K562 (cell line): ENCODE measurements at regions not wholly inside any gene's neighbourhood (a gene's known extent, or its start where the extent isn't known, plus 50 kb on each side); places are given as distances from the start of the nearest gene placed in this dataset.

Experiments used
- ATAC-seq: fragments of 200-7000 bp; cut with Tn5 transposase; 3 replicates; pipeline ENCODE4 v1.9.1; 2020; ENCODE audit warnings: moderate library complexity
- BruUV-seq: library from RNA; stranded (reverse); fragments of 400-500 nt; replicated peaks from 2 replicates; lab custom pipeline; 2021; lab: Mats Ljungman, UMichigan
- CTCF ChIA-PET: fragments of 300-600 bp; formaldehyde crosslinking; extraction: SDS; loops from one replicate; lab custom pipeline; 2021; ENCODE audit warnings: low intra/inter-chr PET ratio; lab: Yijun Ruan, JAX
- POLR2A ChIA-PET: fragments of 300-600, 350-650 bp; sonication (Branson Sonifier 250); formaldehyde crosslinking; extraction: SDS; loops from one replicate; lab custom pipeline; 2021; ENCODE audit warnings: antibody characterized with exemption, inconsistent platforms; lab: Yijun Ruan, JAX
- DNase-seq, 4 experiments: peaks; one replicate each; pipeline versions ENCODE4 v3.0.0 to v3.0.0-alpha.2; 2011 to 2018; ENCODE audit warnings: low spot score in 3 of 4, mixed read lengths in 3 of 4; ENCODE audit errors: extremely low read depth in 1 of 4
- FAIRE-seq: peaks from 2 replicates; lab custom pipeline; 2011; peaks lifted over from hg19 to GRCh38; lab: Jason Lieb, UNC
- H2AFZ ChIP-seq: 2 replicates; pipeline ENCODE4 v1.6.0; 2011; ENCODE audit warnings: low read depth, low read length, control low read depth, inconsistent platforms
- H3K27ac ChIP-seq: fragments of 200-600 bp; 3 replicates; pipeline ENCODE4 v1.8.0; 2011; ENCODE audit warnings: low read depth, mild to moderate bottlenecking, control low read depth, inconsistent platforms, low read length, moderate library complexity, mixed read lengths; ENCODE audit errors: extremely low read depth
- H3K27me3 ChIP-seq, 2 experiments: fragments of 300-600 bp in 1 of 2; 2 replicates in 1 of 2; 3 replicates in 1 of 2; pipeline versions ENCODE4 v1.6.0 to v1.8.0; 2011; ENCODE audit warnings: inconsistent platforms in 2 of 2, low read length in 2 of 2, mild to moderate bottlenecking in 1 of 2, mixed read lengths in 1 of 2, moderate library complexity in 1 of 2; ENCODE audit not compliant: control insufficient read depth in 2 of 2, insufficient read depth in 2 of 2
- H3K36me3 ChIP-seq: fragments of 300-600 bp; 3 replicates; pipeline ENCODE4 v1.8.0; 2011; ENCODE audit warnings: mild to moderate bottlenecking, low read length, inconsistent platforms; ENCODE audit not compliant: control insufficient read depth, insufficient read depth
- H3K4me1 ChIP-seq, 2 experiments: fragments of 200-600 bp in 1 of 2; replicated peaks in 1 of 2; 2 replicates in 1 of 2; 3 replicates in 1 of 2; pipeline versions ENCODE4 v1.5.1 to v1.8.0; 2011; ENCODE audit warnings: inconsistent platforms in 2 of 2, low read length in 2 of 2, mild to moderate bottlenecking in 1 of 2, mixed read lengths in 1 of 2, moderate library complexity in 1 of 2; ENCODE audit not compliant: control insufficient read depth in 2 of 2, insufficient read depth in 2 of 2
- H3K4me2 ChIP-seq: 2 replicates; pipeline ENCODE4 v1.6.1; 2011; ENCODE audit warnings: low read length, control low read depth, inconsistent platforms, mixed read lengths; ENCODE audit not compliant: insufficient read depth
- H3K4me3 ChIP-seq: fragments of 200-600 bp; sonication (generic), shearing (Covaris generic); 2 replicates; pipeline ENCODE4 v1.5.1; 2016; ENCODE audit warnings: control low read depth, inconsistent platforms
- H3K79me2 ChIP-seq: fragments of 200-600 bp; 3 replicates; pipeline ENCODE4 v1.8.0; 2011; ENCODE audit warnings: low read length, inconsistent platforms; ENCODE audit not compliant: control insufficient read depth, insufficient read depth
- H3K9ac ChIP-seq, 2 experiments: 2 replicates each; pipeline versions ENCODE4 v1.6.0 to v1.6.1; 2011; ENCODE audit warnings: low read depth in 2 of 2, low read length in 2 of 2, control low read depth in 1 of 2, inconsistent platforms in 1 of 2, mild to moderate bottlenecking in 1 of 2, mixed read lengths in 1 of 2; ENCODE audit not compliant: insufficient read depth in 1 of 2
- H3K9me1 ChIP-seq: one replicate; pipeline ENCODE4 v1.6.0; 2011; ENCODE audit warnings: inconsistent platforms, mild to moderate bottlenecking, low read length, moderate library complexity; ENCODE audit not compliant: control insufficient read depth, insufficient read depth
- H3K9me3 ChIP-seq: replicated peaks from 2 replicates; pipeline ENCODE4 v1.5.1; 2011; ENCODE audit warnings: low read depth, low read length, inconsistent platforms; ENCODE audit not compliant: control insufficient read depth, insufficient read depth
- H4K20me1 ChIP-seq: replicated peaks from 2 replicates; pipeline ENCODE4 v1.6.1; 2011; ENCODE audit warnings: low read length, inconsistent platforms, mixed read lengths; ENCODE audit not compliant: control insufficient read depth, insufficient read depth
- CTCFL ChIP-seq: IDR thresholded peaks from 2 replicates; pipeline ENCODE4 v1.6.1; 2011; ENCODE audit warnings: borderline replicate concordance, low read depth, mild to moderate bottlenecking, moderate library complexity, low read length; ENCODE audit not compliant: insufficient read depth, poor library complexity, severe bottlenecking
- KLF16 ChIP-seq: IDR thresholded peaks from 2 replicates; pipeline ENCODE4 v1.6.1; 2016; ENCODE audit warnings: antibody characterized with exemption
- SRSF1 ChIP-seq: fragments of 200-400 bp; formaldehyde crosslinking; IDR thresholded peaks from 2 replicates; pipeline ENCODE4 v1.6.1; 2017; ENCODE audit warnings: mild to moderate bottlenecking, low read depth, low read length, moderate library complexity
- WGBS: fragments of 100-300 bp; shearing (Covaris generic); methylation state at CpG from one replicate; pipeline ENCODE4 v1.1.6; 2016; ENCODE audit warnings: low coverage, mixed read lengths; ENCODE audit not compliant: insufficient coverage; ENCODE audit errors: missing lambda C conversion rate; 5-methylcytosine and 5-hydroxymethylcytosine counted together
- in situ Hi-C: fragments of 300-500 bp; cut with MboI; formaldehyde crosslinking; loops from 4 replicates; pipeline ENCODE4 v1.15.0; 2018; ENCODE audit warnings: inconsistent platforms, mixed read lengths
- intact Hi-C: fragments of 100-400 bp; cut with micrococcal nuclease; formaldehyde crosslinking; loops from 2 replicates; pipeline ENCODE4 v1.14.2; 2022

GRCh38 chr3:194900854-194901522, 215.3 kb downstream of the FAM43A start:
- Histone ChIP-seq H3K4me1 (no peaks in the 10 kb centered on the region), H4K20me1 (no peaks in the 10 kb centered on the region), H2AFZ (no peak overlapping the region), H3K9me3 (no peaks in the 10 kb centered on the region), H3K27me3 (no peaks in the 10 kb centered on the region), H3K27ac (no peak overlapping the region), H3K36me3 (no peaks in the 10 kb centered on the region), H3K9ac (no peak overlapping the region), H3K9me1 (no peaks in the 10 kb centered on the region), H3K4me2 (no peak overlapping the region), H3K79me2 (no peaks in the 10 kb centered on the region), H3K4me3 (no peak overlapping the region)
- TF ChIP-seq CTCFL (no peak), KLF16 (no peak), SRSF1 (no peak)
- in situ Hi-C loops (no loop called here), intact Hi-C loops (no loop called here)
- DNase-seq (no peak), FAIRE-seq (no peak), ATAC-seq (no peak)
- 0% methylated on average over 4 of the region's 4 CpGs for WGBS
- ChIA-PET POLR2A (interaction anchor here (0.6 to 1.3 kb wide), 3 partner anchors 9 to 62 kb away, joined by 3 to 4 read pairs (median 3); no protein-coding TSS in a partner anchor), CTCF (no interaction called here)
- BruUV-seq = no TSS peak
